Vagina (tissue), 2 donors: ENCODE measurements at regions not wholly inside any gene's neighbourhood (a gene's known extent, or its start where the extent isn't known, plus 50 kb on each side); places are given as distances from the start of the nearest gene placed in this dataset.

Experiments
- POLR2A ChIP-seq, 2 donors: fragments of 450-650 bp; IDR thresholded peaks; one replicate each; pipeline ENCODE4 v1.6.1; 2017; ENCODE audit warnings: antibody characterized with exemption in 2 of 2, mild to moderate bottlenecking in 2 of 2, moderate library complexity in 2 of 2
- TF ChIP-seq, protein P1 (sequence below), 3 experiments: fragments of 450-650 bp in 2 of 3; fragments of 200-600 bp in 1 of 3; sonication (generic) in 1 of 3; IDR thresholded peaks; one replicate each; pipeline ENCODE4 v1.5.1; 2017 to 2019; ENCODE audit warnings: antibody characterized with exemption in 3 of 3, mild to moderate bottlenecking in 2 of 3, moderate library complexity in 2 of 3

DNA sequence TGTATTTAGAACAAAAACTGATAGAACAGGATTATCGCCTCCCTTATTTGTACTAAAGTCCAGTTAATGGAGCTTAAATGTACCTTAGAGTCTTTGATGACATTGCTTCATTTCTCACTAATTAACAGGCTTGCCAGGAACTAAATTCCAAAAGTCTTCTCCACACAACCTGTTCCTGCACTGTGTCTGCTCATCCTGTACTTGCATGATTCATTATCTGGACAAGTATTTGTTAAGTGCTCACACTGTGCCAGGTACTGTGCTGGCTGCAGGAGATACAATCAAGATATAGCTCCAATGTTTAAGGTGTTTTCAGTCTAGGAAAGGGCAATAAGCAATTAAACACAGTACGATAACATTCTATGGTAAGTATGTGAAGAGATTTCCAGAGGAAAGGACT lies 485.9 kb upstream of the TENM4 start:
- TF ChIP-seq, protein P1, sequence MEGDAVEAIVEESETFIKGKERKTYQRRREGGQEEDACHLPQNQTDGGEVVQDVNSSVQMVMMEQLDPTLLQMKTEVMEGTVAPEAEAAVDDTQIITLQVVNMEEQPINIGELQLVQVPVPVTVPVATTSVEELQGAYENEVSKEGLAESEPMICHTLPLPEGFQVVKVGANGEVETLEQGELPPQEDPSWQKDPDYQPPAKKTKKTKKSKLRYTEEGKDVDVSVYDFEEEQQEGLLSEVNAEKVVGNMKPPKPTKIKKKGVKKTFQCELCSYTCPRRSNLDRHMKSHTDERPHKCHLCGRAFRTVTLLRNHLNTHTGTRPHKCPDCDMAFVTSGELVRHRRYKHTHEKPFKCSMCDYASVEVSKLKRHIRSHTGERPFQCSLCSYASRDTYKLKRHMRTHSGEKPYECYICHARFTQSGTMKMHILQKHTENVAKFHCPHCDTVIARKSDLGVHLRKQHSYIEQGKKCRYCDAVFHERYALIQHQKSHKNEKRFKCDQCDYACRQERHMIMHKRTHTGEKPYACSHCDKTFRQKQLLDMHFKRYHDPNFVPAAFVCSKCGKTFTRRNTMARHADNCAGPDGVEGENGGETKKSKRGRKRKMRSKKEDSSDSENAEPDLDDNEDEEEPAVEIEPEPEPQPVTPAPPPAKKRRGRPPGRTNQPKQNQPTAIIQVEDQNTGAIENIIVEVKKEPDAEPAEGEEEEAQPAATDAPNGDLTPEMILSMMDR (IDR thresholded peaks at IDR 0.05) = no peak
- no peak for TF ChIP-seq POLR2A (IDR thresholded peaks at IDR 0.05)
